Gastroesophageal sphincter (tissue), 3 donors: ENCODE measurements at regions not wholly inside any gene's neighbourhood (a gene's known extent, or its start where the extent isn't known, plus 50 kb on each side); places are given as distances from the start of the nearest gene placed in this dataset.

Source experiments
- EP300 ChIP-seq: sonication (generic); formaldehyde crosslinking; IDR thresholded peaks from one replicate; pipeline ENCODE4 v1.6.1; 2017; ENCODE audit warnings: antibody characterized with exemption, mild to moderate bottlenecking
- POLR2AphosphoS5 ChIP-seq: sonication (generic); formaldehyde crosslinking; IDR thresholded peaks from one replicate; pipeline ENCODE4 v1.6.1; 2017; ENCODE audit warnings: antibody characterized with exemption
- TF ChIP-seq, protein P1 (sequence below), 4 experiments: fragments of 200-600 bp in 2 of 4; fragments of 450-650 bp in 2 of 4; sonication (generic) in 1 of 4; IDR thresholded peaks; one replicate each; pipeline ENCODE4 v1.5.1; 2017 to 2019; ENCODE audit warnings: antibody characterized with exemption in 4 of 4, mild to moderate bottlenecking in 2 of 4, moderate library complexity in 2 of 4

- TF ChIP-seq, protein P1, sequence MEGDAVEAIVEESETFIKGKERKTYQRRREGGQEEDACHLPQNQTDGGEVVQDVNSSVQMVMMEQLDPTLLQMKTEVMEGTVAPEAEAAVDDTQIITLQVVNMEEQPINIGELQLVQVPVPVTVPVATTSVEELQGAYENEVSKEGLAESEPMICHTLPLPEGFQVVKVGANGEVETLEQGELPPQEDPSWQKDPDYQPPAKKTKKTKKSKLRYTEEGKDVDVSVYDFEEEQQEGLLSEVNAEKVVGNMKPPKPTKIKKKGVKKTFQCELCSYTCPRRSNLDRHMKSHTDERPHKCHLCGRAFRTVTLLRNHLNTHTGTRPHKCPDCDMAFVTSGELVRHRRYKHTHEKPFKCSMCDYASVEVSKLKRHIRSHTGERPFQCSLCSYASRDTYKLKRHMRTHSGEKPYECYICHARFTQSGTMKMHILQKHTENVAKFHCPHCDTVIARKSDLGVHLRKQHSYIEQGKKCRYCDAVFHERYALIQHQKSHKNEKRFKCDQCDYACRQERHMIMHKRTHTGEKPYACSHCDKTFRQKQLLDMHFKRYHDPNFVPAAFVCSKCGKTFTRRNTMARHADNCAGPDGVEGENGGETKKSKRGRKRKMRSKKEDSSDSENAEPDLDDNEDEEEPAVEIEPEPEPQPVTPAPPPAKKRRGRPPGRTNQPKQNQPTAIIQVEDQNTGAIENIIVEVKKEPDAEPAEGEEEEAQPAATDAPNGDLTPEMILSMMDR (IDR thresholded peaks at IDR 0.05) = no peak
- TF ChIP-seq EP300 = no peak
- no peak for TF ChIP-seq POLR2AphosphoS5
Observed at GRCh38 chr4:14926368-14926767, 75.9 kb upstream of the CPEB2 start.
